ENCODE measurements at regions not wholly inside any gene's neighbourhood (a gene's known extent, or its start where the extent isn't known, plus 50 kb on each side); places are given as distances from the start of the nearest gene placed in this dataset.
A peak's percentile ranks its signal among the peaks of the same experiment; 100 is the strongest.

DNA sequence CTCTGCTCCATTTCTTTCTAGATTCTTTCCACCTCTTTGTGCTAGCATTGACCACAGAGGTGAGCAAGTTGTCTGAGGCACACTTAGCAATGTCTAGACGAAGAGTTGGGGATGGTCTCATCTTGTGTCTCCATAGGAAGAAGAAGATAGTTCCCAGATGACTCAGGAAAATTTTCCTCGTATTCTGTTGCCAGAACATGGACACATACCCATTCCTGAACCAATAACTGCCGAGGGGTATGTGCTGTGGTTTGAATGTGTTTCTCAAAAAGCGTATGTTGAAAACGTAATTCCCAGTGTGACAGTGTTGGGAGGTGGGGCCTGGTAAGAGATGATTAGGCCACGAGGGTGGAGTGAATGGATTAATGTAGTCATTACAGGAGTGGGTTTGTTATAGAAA lies 107.5 kb upstream of the GALNT15 start:
- no TSS peak for BruUV-seq (replicated peaks)
- Histone ChIP-seq H3K36me3 (ENCODE audit: control insufficient read depth in 2 of 2, extremely low read depth in 1 of 2, insufficient read depth in 2 of 2, low read length in 2 of 2) (no peaks in the 10 kb centered on the region), H3K4me3 (replicated peaks in 1 of 3; ENCODE audit: insufficient read depth in 1 of 3, low read depth in 1 of 3, low read length in 3 of 3) (no peak overlapping the region), H3K4me1 (ENCODE audit: control insufficient read depth, extremely low read depth, insufficient read depth, low read length) (peaks cover 44% of the 10 kb centered on the region), H3K4me2 (ENCODE audit: insufficient read depth, low read length) (no peak overlapping the region), H3K27ac (ENCODE audit: insufficient read depth, low read depth, low read length) (peak overlapping the region; percentile 80), H4K20me1 (replicated peaks; ENCODE audit: control insufficient read depth, extremely low read depth, insufficient read depth, low read length) (no peaks in the 10 kb centered on the region), H2AFZ (ENCODE audit: low read depth, low read length) (no peak overlapping the region), H3K9me3 (replicated peaks; ENCODE audit: control insufficient read depth, insufficient read depth, low read length) (no peaks in the 10 kb centered on the region), H3K27me3 (ENCODE audit: control insufficient read depth in 2 of 2, insufficient read depth in 2 of 2, low read length in 2 of 2) (no peaks in the 10 kb centered on the region), H3K79me2 (ENCODE audit: control insufficient read depth, insufficient read depth, low read length) (no peaks in the 10 kb centered on the region), H3K9ac (replicated peaks; ENCODE audit: extremely low read depth, insufficient read depth, low read length) (no peak overlapping the region), H3K9me1 (replicated peaks; ENCODE audit: control insufficient read depth, extremely low read depth, insufficient read depth, low read length) (no peaks in the 10 kb centered on the region)
- no peak for DNase-seq (ENCODE audit: low read depth, low spot score)
- dilution Hi-C loops (cut with MboI; ENCODE audit: extremely low pct_ligation_motif_present, low sequenced_read_pairs) = loop anchor here (25.0 kb wide), 1 partner anchor 430 kb away; no protein-coding TSS in a partner anchor
- CTCF ChIA-PET = interaction anchor here (0.8 to 6.6 kb wide), 2 partner anchors 10 to 111 kb away, joined by 3 to 29 read pairs; no protein-coding TSS in a partner anchor
- POLR2A ChIA-PET = no interaction called here
- TF ChIP-seq POLR2A (IDR thresholded peaks at IDR 0.05; ENCODE audit: low read depth, low read length) (no peak), MYC (IDR thresholded peaks at IDR 0.05; ENCODE audit: low read depth, low read length) (no peak), JUN (IDR thresholded peaks at IDR 0.05; ENCODE audit: borderline replicate concordance, insufficient read depth, insufficient read length, low read depth) (no peak), GATA2 (IDR thresholded peaks at IDR 0.05; ENCODE audit: insufficient read depth, insufficient read length, low read depth, low read length) (no peak), EZH2 (IDR thresholded peaks at IDR 0.05; ENCODE audit: borderline replicate concordance, low read depth, low read length, severe bottlenecking) (no peak), FOS (IDR thresholded peaks at IDR 0.05; ENCODE audit: borderline replicate concordance, insufficient read depth, low read length) (no peak), POLR2AphosphoS5 (IDR thresholded peaks at IDR 0.05; ENCODE audit: insufficient read depth, low read depth, low read length) (no peak)
- TF ChIP-seq, protein P1, sequence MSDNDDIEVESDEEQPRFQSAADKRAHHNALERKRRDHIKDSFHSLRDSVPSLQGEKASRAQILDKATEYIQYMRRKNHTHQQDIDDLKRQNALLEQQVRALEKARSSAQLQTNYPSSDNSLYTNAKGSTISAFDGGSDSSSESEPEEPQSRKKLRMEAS (IDR thresholded peaks at IDR 0.05; ENCODE audit: insufficient read depth, insufficient read length) = no peak
- TF ChIP-seq, protein P2, sequence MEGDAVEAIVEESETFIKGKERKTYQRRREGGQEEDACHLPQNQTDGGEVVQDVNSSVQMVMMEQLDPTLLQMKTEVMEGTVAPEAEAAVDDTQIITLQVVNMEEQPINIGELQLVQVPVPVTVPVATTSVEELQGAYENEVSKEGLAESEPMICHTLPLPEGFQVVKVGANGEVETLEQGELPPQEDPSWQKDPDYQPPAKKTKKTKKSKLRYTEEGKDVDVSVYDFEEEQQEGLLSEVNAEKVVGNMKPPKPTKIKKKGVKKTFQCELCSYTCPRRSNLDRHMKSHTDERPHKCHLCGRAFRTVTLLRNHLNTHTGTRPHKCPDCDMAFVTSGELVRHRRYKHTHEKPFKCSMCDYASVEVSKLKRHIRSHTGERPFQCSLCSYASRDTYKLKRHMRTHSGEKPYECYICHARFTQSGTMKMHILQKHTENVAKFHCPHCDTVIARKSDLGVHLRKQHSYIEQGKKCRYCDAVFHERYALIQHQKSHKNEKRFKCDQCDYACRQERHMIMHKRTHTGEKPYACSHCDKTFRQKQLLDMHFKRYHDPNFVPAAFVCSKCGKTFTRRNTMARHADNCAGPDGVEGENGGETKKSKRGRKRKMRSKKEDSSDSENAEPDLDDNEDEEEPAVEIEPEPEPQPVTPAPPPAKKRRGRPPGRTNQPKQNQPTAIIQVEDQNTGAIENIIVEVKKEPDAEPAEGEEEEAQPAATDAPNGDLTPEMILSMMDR (IDR thresholded peaks at IDR 0.05; ENCODE audit: extremely low read depth in 1 of 2, insufficient read depth in 1 of 2, low read depth in 1 of 2, low read length in 2 of 2) = no peak
- no peak for FAIRE-seq
- intact Hi-C loops (cut with micrococcal nuclease) = loop anchor here (5.0 kb wide), 1 partner anchor 415 kb away; no protein-coding TSS in a partner anchor

Measured in endothelial cell of umbilical vein (primary cell).